GM21825 (cell line): ENCODE measurements at regions not wholly inside any gene's neighbourhood (a gene's known extent, or its start where the extent isn't known, plus 50 kb on each side); places are given as distances from the start of the nearest gene placed in this dataset.

ENCODE experiments used
- ATAC-seq: cut with Tn5 transposase; IDR thresholded peaks from one replicate; pipeline ENCODE4 v1.9.1; 2021; ENCODE audit warnings: mild to moderate bottlenecking, moderate library complexity; ENCODE audit not compliant: unreplicated experiment

- no peak for ATAC-seq
These were observed 234.8 kb downstream of the NR2F2 start for GRCh38 chr15:96565266-96565665.

- no peak for ATAC-seq
These were observed 244.3 kb downstream of the NR2F2 start for GRCh38 chr15:96574782-96575181.

- ATAC-seq = no peak
These were observed 246.1 kb downstream of the NR2F2 start for GRCh38 chr15:96576596-96576995.

GRCh38 chr15:96578393-96578792 lies 247.9 kb downstream of the NR2F2 start:
- no peak for ATAC-seq

- no peak for ATAC-seq
These were observed 250.9 kb downstream of the NR2F2 start for GRCh38 chr15:96581371-96581770.

- ATAC-seq = no peak
These were observed 252.0 kb downstream of the NR2F2 start for GRCh38 chr15:96582473-96582872.

GRCh38 chr15:96583671-96584070 lies 253.2 kb downstream of the NR2F2 start:
- no peak for ATAC-seq

- ATAC-seq = no peak
These were observed 255.2 kb downstream of the NR2F2 start for GRCh38 chr15:96585484-96586386.

- no peak for ATAC-seq
These were observed 256.4 kb downstream of the NR2F2 start for GRCh38 chr15:96586901-96587300.

- no peak for ATAC-seq
These were observed 259.4 kb downstream of the NR2F2 start for GRCh38 chr15:96589864-96590263.

- no peak for ATAC-seq
These were observed 263.2 kb downstream of the NR2F2 start for GRCh38 chr15:96593735-96594134.

- no peak for ATAC-seq
These were observed 265.5 kb downstream of the NR2F2 start for GRCh38 chr15:96595951-96596350.

- no peak for ATAC-seq
These were observed 268.0 kb downstream of the NR2F2 start for GRCh38 chr15:96598514-96598913.

GRCh38 chr15:96599268-96599667 lies 268.8 kb downstream of the NR2F2 start:
- ATAC-seq = no peak

- ATAC-seq = no peak
These were observed 269.9 kb downstream of the NR2F2 start for GRCh38 chr15:96600350-96600749.

GRCh38 chr15:96606617-96607016 lies 276.1 kb downstream of the NR2F2 start:
- no peak for ATAC-seq

GRCh38 chr15:96610757-96611156 lies 280.3 kb downstream of the NR2F2 start:
- ATAC-seq = no peak

- ATAC-seq = no peak
These were observed 282.4 kb downstream of the NR2F2 start for GRCh38 chr15:96612917-96613316.

GRCh38 chr15:96619174-96619573 lies 288.7 kb downstream of the NR2F2 start:
- no peak for ATAC-seq

GRCh38 chr15:96622714-96623113 lies 292.2 kb downstream of the NR2F2 start:
- ATAC-seq = no peak

- ATAC-seq = no peak
These were observed 294.8 kb downstream of the NR2F2 start for GRCh38 chr15:96625256-96625655.

GRCh38 chr15:96627031-96627568 lies 296.6 kb downstream of the NR2F2 start:
- no peak for ATAC-seq
